K562 (cell line): ENCODE measurements at regions not wholly inside any gene's neighbourhood (a gene's known extent, or its start where the extent isn't known, plus 50 kb on each side); places are given as distances from the start of the nearest gene placed in this dataset.
A peak's percentile ranks its signal among the peaks of the same experiment; 100 is the strongest.

Experiments used
- ATAC-seq: fragments of 200-7000 bp; cut with Tn5 transposase; 3 replicates; pipeline ENCODE4 v1.9.1; 2020; ENCODE audit warnings: moderate library complexity
- BruUV-seq: library from RNA; stranded (reverse); fragments of 400-500 nt; replicated peaks from 2 replicates; lab custom pipeline; 2021; lab: Mats Ljungman, UMichigan
- CTCF ChIA-PET: fragments of 300-600 bp; formaldehyde crosslinking; extraction: SDS; loops from one replicate; lab custom pipeline; 2021; ENCODE audit warnings: low intra/inter-chr PET ratio; lab: Yijun Ruan, JAX
- POLR2A ChIA-PET: fragments of 300-600, 350-650 bp; sonication (Branson Sonifier 250); formaldehyde crosslinking; extraction: SDS; loops from one replicate; lab custom pipeline; 2021; ENCODE audit warnings: antibody characterized with exemption, inconsistent platforms; lab: Yijun Ruan, JAX
- DNase-seq, 4 experiments: peaks; one replicate each; pipeline versions ENCODE4 v3.0.0 to v3.0.0-alpha.2; 2011 to 2018; ENCODE audit warnings: low spot score in 3 of 4, mixed read lengths in 3 of 4; ENCODE audit errors: extremely low read depth in 1 of 4
- FAIRE-seq: peaks from 2 replicates; lab custom pipeline; 2011; peaks lifted over from hg19 to GRCh38; lab: Jason Lieb, UNC
- H2AFZ ChIP-seq: 2 replicates; pipeline ENCODE4 v1.6.0; 2011; ENCODE audit warnings: low read depth, low read length, control low read depth, inconsistent platforms
- H3K27ac ChIP-seq: fragments of 200-600 bp; 3 replicates; pipeline ENCODE4 v1.8.0; 2011; ENCODE audit warnings: low read depth, mild to moderate bottlenecking, control low read depth, inconsistent platforms, low read length, moderate library complexity, mixed read lengths; ENCODE audit errors: extremely low read depth
- H3K27me3 ChIP-seq, 2 experiments: fragments of 300-600 bp in 1 of 2; 2 replicates in 1 of 2; 3 replicates in 1 of 2; pipeline versions ENCODE4 v1.6.0 to v1.8.0; 2011; ENCODE audit warnings: inconsistent platforms in 2 of 2, low read length in 2 of 2, mild to moderate bottlenecking in 1 of 2, mixed read lengths in 1 of 2, moderate library complexity in 1 of 2; ENCODE audit not compliant: control insufficient read depth in 2 of 2, insufficient read depth in 2 of 2
- H3K36me3 ChIP-seq: fragments of 300-600 bp; 3 replicates; pipeline ENCODE4 v1.8.0; 2011; ENCODE audit warnings: mild to moderate bottlenecking, low read length, inconsistent platforms; ENCODE audit not compliant: control insufficient read depth, insufficient read depth
- H3K4me1 ChIP-seq, 2 experiments: fragments of 200-600 bp in 1 of 2; replicated peaks in 1 of 2; 2 replicates in 1 of 2; 3 replicates in 1 of 2; pipeline versions ENCODE4 v1.5.1 to v1.8.0; 2011; ENCODE audit warnings: inconsistent platforms in 2 of 2, low read length in 2 of 2, mild to moderate bottlenecking in 1 of 2, mixed read lengths in 1 of 2, moderate library complexity in 1 of 2; ENCODE audit not compliant: control insufficient read depth in 2 of 2, insufficient read depth in 2 of 2
- H3K4me2 ChIP-seq: 2 replicates; pipeline ENCODE4 v1.6.1; 2011; ENCODE audit warnings: low read length, control low read depth, inconsistent platforms, mixed read lengths; ENCODE audit not compliant: insufficient read depth
- H3K4me3 ChIP-seq: fragments of 200-600 bp; sonication (generic), shearing (Covaris generic); 2 replicates; pipeline ENCODE4 v1.5.1; 2016; ENCODE audit warnings: control low read depth, inconsistent platforms
- H3K79me2 ChIP-seq: fragments of 200-600 bp; 3 replicates; pipeline ENCODE4 v1.8.0; 2011; ENCODE audit warnings: low read length, inconsistent platforms; ENCODE audit not compliant: control insufficient read depth, insufficient read depth
- H3K9ac ChIP-seq, 2 experiments: 2 replicates each; pipeline versions ENCODE4 v1.6.0 to v1.6.1; 2011; ENCODE audit warnings: low read depth in 2 of 2, low read length in 2 of 2, control low read depth in 1 of 2, inconsistent platforms in 1 of 2, mild to moderate bottlenecking in 1 of 2, mixed read lengths in 1 of 2; ENCODE audit not compliant: insufficient read depth in 1 of 2
- H3K9me1 ChIP-seq: one replicate; pipeline ENCODE4 v1.6.0; 2011; ENCODE audit warnings: inconsistent platforms, mild to moderate bottlenecking, low read length, moderate library complexity; ENCODE audit not compliant: control insufficient read depth, insufficient read depth
- H3K9me3 ChIP-seq: replicated peaks from 2 replicates; pipeline ENCODE4 v1.5.1; 2011; ENCODE audit warnings: low read depth, low read length, inconsistent platforms; ENCODE audit not compliant: control insufficient read depth, insufficient read depth
- H4K20me1 ChIP-seq: replicated peaks from 2 replicates; pipeline ENCODE4 v1.6.1; 2011; ENCODE audit warnings: low read length, inconsistent platforms, mixed read lengths; ENCODE audit not compliant: control insufficient read depth, insufficient read depth
- CBX2 ChIP-seq: fragments of 200-600 bp; sonication (generic); IDR thresholded peaks from one replicate; pipeline ENCODE4 v1.6.1; 2012; ENCODE audit warnings: mild to moderate bottlenecking, low read length, inconsistent platforms; ENCODE audit not compliant: insufficient read depth, poor library complexity, severe bottlenecking
- GABPB1 ChIP-seq: sonication (generic); formaldehyde crosslinking; IDR thresholded peaks from 2 replicates; pipeline ENCODE4 v1.8.0; 2022; ENCODE audit warnings: mild to moderate bottlenecking, missing genetic modification reagents
- JUND ChIP-seq, 2 experiments: IDR thresholded peaks; 2 replicates in 1 of 2; 3 replicates in 1 of 2; pipeline ENCODE4 v1.6.1; 2011; ENCODE audit warnings: borderline replicate concordance in 2 of 2, low read depth in 2 of 2, low read length in 2 of 2, improper control_type of control experiment in 1 of 2, missing biosample characterization in 1 of 2, missing genetic modification characterization in 1 of 2, missing genetic modification reagents in 1 of 2
- KLF1 ChIP-seq: fragments of 450-650 bp; IDR thresholded peaks from 2 replicates; pipeline ENCODE4 v1.6.1; 2016; ENCODE audit warnings: missing genetic modification characterization, missing compliant biosample characterization
- MAFG ChIP-seq: fragments of 450-650 bp; conservative IDR thresholded peaks from 2 replicates; pipeline ENCODE4 v1.6.1; 2016; ENCODE audit warnings: missing genetic modification characterization, missing compliant biosample characterization
- MYBL2 ChIP-seq, 2 experiments: fragments of 450-650 bp in 1 of 2; sonication (generic) in 1 of 2; formaldehyde crosslinking in 1 of 2; IDR thresholded peaks; 2 replicates each; pipeline versions ENCODE4 v1.6.1 to v1.8.1; 2017 to 2022; ENCODE audit warnings: borderline replicate concordance in 1 of 2, inconsistent platforms in 1 of 2, low read depth in 1 of 2, mild to moderate bottlenecking in 1 of 2, missing genetic modification reagents in 1 of 2, moderate library complexity in 1 of 2
- MYC ChIP-seq, 2 experiments: fragments of 250-450 bp in 1 of 2; sonication (Bioruptor Pico) in 1 of 2; IDR thresholded peaks; 2 replicates each; pipeline versions ENCODE4 v1.5.1 to v1.6.1; 2012 to 2021; ENCODE audit warnings: low read depth in 2 of 2, borderline replicate concordance in 1 of 2, improper control_type of control experiment in 1 of 2, low read length in 1 of 2, mild to moderate bottlenecking in 1 of 2, moderate library complexity in 1 of 2
- NFYB ChIP-seq: IDR thresholded peaks from 2 replicates; pipeline ENCODE4 v1.6.1; 2011; ENCODE audit warnings: mild to moderate bottlenecking, moderate library complexity; ENCODE audit not compliant: insufficient read length; ENCODE audit errors: extremely low read depth
- NRF1 ChIP-seq, 2 experiments: fragments of 450-650 bp; IDR thresholded peaks in 1 of 2; conservative IDR thresholded peaks in 1 of 2; 2 replicates each; pipeline ENCODE4 v1.6.1; 2014; ENCODE audit warnings: mild to moderate bottlenecking in 2 of 2
- POLR3G ChIP-seq: IDR thresholded peaks from 2 replicates; pipeline ENCODE4 v1.6.1; 2011; ENCODE audit not compliant: insufficient read length, insufficient replicate concordance; ENCODE audit errors: extremely low read depth
- XRCC5 ChIP-seq: fragments of 200-400 bp; formaldehyde crosslinking; IDR thresholded peaks from 2 replicates; pipeline ENCODE4 v1.6.1; 2017; ENCODE audit warnings: low read depth, mild to moderate bottlenecking, low read length
- ZFP1 ChIP-seq: fragments of 450-650 bp; formaldehyde crosslinking; IDR thresholded peaks from 2 replicates; pipeline ENCODE4 v1.4.0; 2020; ENCODE audit warnings: mild to moderate bottlenecking, mixed read lengths
- ZNF316 ChIP-seq: fragments of 450-650 bp; IDR thresholded peaks from 2 replicates; pipeline ENCODE4 v1.6.1; 2016
- ZNF707 ChIP-seq: fragments of 250-450 bp; sonication (Bioruptor Pico); conservative IDR thresholded peaks from 2 replicates; pipeline ENCODE4 v1.8.0; 2022; ENCODE audit warnings: inconsistent platforms, mild to moderate bottlenecking, moderate library complexity
- WGBS: fragments of 100-300 bp; shearing (Covaris generic); methylation state at CpG from one replicate; pipeline ENCODE4 v1.1.6; 2016; ENCODE audit warnings: low coverage, mixed read lengths; ENCODE audit not compliant: insufficient coverage; ENCODE audit errors: missing lambda C conversion rate; 5-methylcytosine and 5-hydroxymethylcytosine counted together
- in situ Hi-C: fragments of 300-500 bp; cut with MboI; formaldehyde crosslinking; loops from 4 replicates; pipeline ENCODE4 v1.15.0; 2018; ENCODE audit warnings: inconsistent platforms, mixed read lengths
- intact Hi-C: fragments of 100-400 bp; cut with micrococcal nuclease; formaldehyde crosslinking; loops from 2 replicates; pipeline ENCODE4 v1.14.2; 2022
- TF ChIP-seq, protein P1 (sequence below): fragments of 450-650 bp; IDR thresholded peaks from 2 replicates; pipeline ENCODE4 v1.6.1; 2016; ENCODE audit warnings: low read depth

DNA sequence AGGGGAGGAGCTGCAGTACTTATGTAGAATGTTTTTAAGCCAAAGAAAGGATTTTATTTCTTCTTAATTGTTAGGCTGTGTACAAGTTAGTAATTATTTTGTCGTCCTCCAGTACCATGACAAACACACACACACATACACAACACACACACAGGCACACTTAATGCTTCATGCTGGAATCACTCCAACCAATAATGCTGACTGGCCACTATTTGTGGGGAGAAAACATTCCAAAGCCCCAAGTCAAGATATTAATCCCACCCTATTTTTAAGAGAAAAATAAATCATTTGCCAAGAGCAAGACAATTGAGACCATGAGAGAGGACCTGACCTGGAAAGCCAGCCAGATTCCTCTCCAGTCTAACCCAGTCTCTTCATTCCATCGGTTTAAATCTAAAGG is 51.8 kb upstream of the TMCO5A start:
- Histone ChIP-seq H3K9me3 (no peaks in the 10 kb centered on the region), H3K27ac (no peak overlapping the region), H4K20me1 (no peaks in the 10 kb centered on the region), H3K9ac (no peak overlapping the region), H3K79me2 (no peaks in the 10 kb centered on the region), H3K9me1 (no peaks in the 10 kb centered on the region), H3K4me1 (no peaks in the 10 kb centered on the region), H3K27me3 (no peaks in the 10 kb centered on the region), H3K4me2 (no peak overlapping the region), H2AFZ (no peak overlapping the region), H3K4me3 (no peak overlapping the region), H3K36me3 (no peaks in the 10 kb centered on the region)
- ChIA-PET CTCF (no interaction called here), POLR2A (no interaction called here)
- intact Hi-C loops, result loop anchor here (5.0 to 10.0 kb wide), 2 partner anchors 480 to 1378 kb away; no protein-coding TSS in a partner anchor
- no peak for DNase-seq
- 2% methylated on average over 2 of the region's 2 CpGs for WGBS
- no peak for FAIRE-seq
- in situ Hi-C loops, result loop anchor here (25.0 kb wide), 3 partner anchors 695 to 1370 kb away; no protein-coding TSS in a partner anchor
- BruUV-seq, result no TSS peak
- no peak for ATAC-seq
- TF ChIP-seq ZNF707 (no peak), POLR3G (no peak), XRCC5 (no peak), KLF1 (no peak), ZFP1 (no peak), NFYB (no peak), ZNF316 (peak; percentile 52; the same call in 1 of the 2 replicates), MYBL2 (IDR thresholded peaks at IDR 0.05; ENCODE audit: low read depth) (no peak), MYBL2 (CRISPR knock-in tag; IDR thresholded peaks at IDR 0.05; ENCODE audit: borderline replicate concordance) (no peak), NRF1 (conservative IDR thresholded peaks at IDR 0.05 in 1 of 2, IDR thresholded peaks at IDR 0.05 in 1 of 2) (no peak), JUND (IDR thresholded peaks at IDR 0.05; ENCODE audit: borderline replicate concordance, low read depth, low read length) (no peak), JUND (tag; IDR thresholded peaks at IDR 0.05; ENCODE audit: borderline replicate concordance, low read depth, low read length) (no peak), CBX2 (no peak), MYC (IDR thresholded peaks at IDR 0.05; ENCODE audit: low read depth, low read length) (no peak), MYC (CRISPR knock-in tag; IDR thresholded peaks at IDR 0.05; ENCODE audit: borderline replicate concordance, low read depth) (no peak), GABPB1 (CRISPR knock-in tag) (no peak), MAFG (tag) (0 out of 2 replicates have a peak, but pooled peaks have one; percentile 27)
- TF ChIP-seq, protein P1, sequence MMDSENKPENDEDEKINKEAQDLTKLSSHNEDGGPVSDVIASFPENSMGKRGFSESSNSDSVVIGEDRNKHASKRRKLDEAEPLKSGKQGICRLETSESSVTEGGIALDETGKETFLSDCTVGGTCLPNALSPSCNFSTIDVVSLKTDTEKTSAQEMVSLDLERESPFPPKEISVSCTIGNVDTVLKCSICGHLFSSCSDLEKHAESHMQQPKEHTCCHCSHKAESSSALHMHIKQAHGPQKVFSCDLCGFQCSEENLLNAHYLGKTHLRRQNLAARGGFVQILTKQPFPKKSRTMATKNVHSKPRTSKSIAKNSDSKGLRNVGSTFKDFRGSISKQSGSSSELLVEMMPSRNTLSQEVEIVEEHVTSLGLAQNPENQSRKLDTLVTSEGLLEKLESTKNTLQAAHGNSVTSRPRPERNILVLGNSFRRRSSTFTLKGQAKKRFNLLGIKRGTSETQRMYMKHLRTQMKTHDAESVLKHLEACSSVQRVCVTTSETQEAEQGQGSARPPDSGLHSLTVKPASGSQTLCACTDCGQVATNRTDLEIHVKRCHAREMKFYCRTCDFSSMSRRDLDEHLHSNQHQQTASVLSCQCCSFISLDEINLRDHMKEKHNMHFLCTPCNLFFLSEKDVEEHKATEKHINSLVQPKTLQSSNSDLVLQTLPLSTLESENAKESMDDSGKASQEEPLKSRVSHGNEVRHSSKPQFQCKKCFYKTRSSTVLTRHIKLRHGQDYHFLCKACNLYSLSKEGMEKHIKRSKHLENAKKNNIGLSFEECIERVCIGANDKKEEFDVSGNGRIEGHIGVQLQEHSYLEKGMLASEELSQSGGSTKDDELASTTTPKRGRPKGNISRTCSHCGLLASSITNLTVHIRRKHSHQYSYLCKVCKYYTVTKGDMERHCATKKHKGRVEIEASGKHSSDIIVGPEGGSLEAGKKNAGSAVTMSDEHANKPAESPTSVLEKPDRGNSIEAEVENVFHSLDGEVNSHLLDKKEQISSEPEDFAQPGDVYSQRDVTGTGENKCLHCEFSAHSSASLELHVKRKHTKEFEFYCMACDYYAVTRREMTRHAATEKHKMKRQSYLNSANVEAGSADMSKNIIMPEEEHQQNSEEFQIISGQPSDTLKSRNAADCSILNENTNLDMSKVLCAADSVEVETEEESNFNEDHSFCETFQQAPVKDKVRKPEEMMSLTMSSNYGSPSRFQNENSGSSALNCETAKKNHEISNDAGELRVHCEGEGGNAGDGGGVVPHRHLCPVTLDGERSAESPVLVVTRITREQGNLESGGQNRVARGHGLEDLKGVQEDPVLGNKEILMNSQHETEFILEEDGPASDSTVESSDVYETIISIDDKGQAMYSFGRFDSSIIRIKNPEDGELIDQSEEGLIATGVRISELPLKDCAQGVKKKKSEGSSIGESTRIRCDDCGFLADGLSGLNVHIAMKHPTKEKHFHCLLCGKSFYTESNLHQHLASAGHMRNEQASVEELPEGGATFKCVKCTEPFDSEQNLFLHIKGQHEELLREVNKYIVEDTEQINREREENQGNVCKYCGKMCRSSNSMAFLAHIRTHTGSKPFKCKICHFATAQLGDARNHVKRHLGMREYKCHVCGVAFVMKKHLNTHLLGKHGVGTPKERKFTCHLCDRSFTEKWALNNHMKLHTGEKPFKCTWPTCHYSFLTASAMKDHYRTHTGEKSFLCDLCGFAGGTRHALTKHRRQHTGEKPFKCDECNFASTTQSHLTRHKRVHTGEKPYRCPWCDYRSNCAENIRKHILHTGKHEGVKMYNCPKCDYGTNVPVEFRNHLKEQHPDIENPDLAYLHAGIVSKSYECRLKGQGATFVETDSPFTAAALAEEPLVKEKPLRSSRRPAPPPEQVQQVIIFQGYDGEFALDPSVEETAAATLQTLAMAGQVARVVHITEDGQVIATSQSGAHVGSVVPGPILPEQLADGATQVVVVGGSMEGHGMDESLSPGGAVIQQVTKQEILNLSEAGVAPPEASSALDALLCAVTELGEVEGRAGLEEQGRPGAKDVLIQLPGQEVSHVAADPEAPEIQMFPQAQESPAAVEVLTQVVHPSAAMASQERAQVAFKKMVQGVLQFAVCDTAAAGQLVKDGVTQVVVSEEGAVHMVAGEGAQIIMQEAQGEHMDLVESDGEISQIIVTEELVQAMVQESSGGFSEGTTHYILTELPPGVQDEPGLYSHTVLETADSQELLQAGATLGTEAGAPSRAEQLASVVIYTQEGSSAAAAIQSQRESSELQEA, result no peak
